ENCODE measurements at regions not wholly inside any gene's neighbourhood (a gene's known extent, or its start where the extent isn't known, plus 50 kb on each side); places are given as distances from the start of the nearest gene placed in this dataset.

GRCh38 chr12:28104316-28104715 lies 85.9 kb upstream of the CCDC91 start:
- TF ChIP-seq, protein P1, sequence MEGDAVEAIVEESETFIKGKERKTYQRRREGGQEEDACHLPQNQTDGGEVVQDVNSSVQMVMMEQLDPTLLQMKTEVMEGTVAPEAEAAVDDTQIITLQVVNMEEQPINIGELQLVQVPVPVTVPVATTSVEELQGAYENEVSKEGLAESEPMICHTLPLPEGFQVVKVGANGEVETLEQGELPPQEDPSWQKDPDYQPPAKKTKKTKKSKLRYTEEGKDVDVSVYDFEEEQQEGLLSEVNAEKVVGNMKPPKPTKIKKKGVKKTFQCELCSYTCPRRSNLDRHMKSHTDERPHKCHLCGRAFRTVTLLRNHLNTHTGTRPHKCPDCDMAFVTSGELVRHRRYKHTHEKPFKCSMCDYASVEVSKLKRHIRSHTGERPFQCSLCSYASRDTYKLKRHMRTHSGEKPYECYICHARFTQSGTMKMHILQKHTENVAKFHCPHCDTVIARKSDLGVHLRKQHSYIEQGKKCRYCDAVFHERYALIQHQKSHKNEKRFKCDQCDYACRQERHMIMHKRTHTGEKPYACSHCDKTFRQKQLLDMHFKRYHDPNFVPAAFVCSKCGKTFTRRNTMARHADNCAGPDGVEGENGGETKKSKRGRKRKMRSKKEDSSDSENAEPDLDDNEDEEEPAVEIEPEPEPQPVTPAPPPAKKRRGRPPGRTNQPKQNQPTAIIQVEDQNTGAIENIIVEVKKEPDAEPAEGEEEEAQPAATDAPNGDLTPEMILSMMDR (IDR thresholded peaks at IDR 0.05; ENCODE audit: unreplicated experiment in 3 of 3) = no peak
- Mint-ChIP-seq H3K4me1 (peaks cover 14% of the 10 kb centered on the region), H3K27ac (peak overlapping the region; percentile 70 to 89 (median 83)), H3K4me3 (no peak overlapping the region), H3K36me3 (ENCODE audit: low read depth) (no peaks in the 10 kb centered on the region), H3K27me3 (ENCODE audit: low read depth) (no peaks in the 10 kb centered on the region), H3K9me3 (no peaks in the 10 kb centered on the region)

GRCh38 chr12:28104903-28105864 lies 85.1 kb upstream of the CCDC91 start:
- H3K4me1 Mint-ChIP-seq = peaks cover 16% of the 10 kb centered on the region
- peak overlapping the region; percentile 70 to 89 (median 83) for H3K27ac Mint-ChIP-seq
- H3K9me3 Mint-ChIP-seq = peaks cover under 1% of the 10 kb centered on the region
- no peaks in the 10 kb centered on the region for H3K36me3 Mint-ChIP-seq (ENCODE audit: low read depth)
- H3K4me3 Mint-ChIP-seq = no peak overlapping the region
- no peaks in the 10 kb centered on the region for H3K27me3 Mint-ChIP-seq (ENCODE audit: low read depth)
- TF ChIP-seq, protein P1 (IDR thresholded peaks at IDR 0.05; ENCODE audit: unreplicated experiment in 3 of 3) = no peak

- Mint-ChIP-seq H3K4me3 (no peak overlapping the region), H3K36me3 (ENCODE audit: low read depth) (no peaks in the 10 kb centered on the region)
Observed at GRCh38 chr12:28107679-28108078, 82.6 kb upstream of the CCDC91 start.

GRCh38 chr12:28108599-28108998 lies 81.7 kb upstream of the CCDC91 start:
- H3K4me1 Mint-ChIP-seq = peaks cover 16% of the 10 kb centered on the region
- no peak overlapping the region for H3K4me3 Mint-ChIP-seq
- TF ChIP-seq, protein P1 (IDR thresholded peaks at IDR 0.05; ENCODE audit: unreplicated experiment in 3 of 3) = no peak
- H3K27ac Mint-ChIP-seq = peak overlapping the region in 1 of 3 experiments; percentile 11
- H3K36me3 Mint-ChIP-seq (ENCODE audit: low read depth) = no peaks in the 10 kb centered on the region
- H3K9me3 Mint-ChIP-seq = peaks cover 5% of the 10 kb centered on the region
- H3K27me3 Mint-ChIP-seq (ENCODE audit: low read depth) = no peaks in the 10 kb centered on the region

More at GRCh38 chr12:28107679-28108078, 82.6 kb upstream of the CCDC91 start:
- TF ChIP-seq, protein P1 (IDR thresholded peaks at IDR 0.05; ENCODE audit: unreplicated experiment in 3 of 3) = no peak
- H3K4me1 Mint-ChIP-seq = peaks cover 16% of the 10 kb centered on the region
- H3K27me3 Mint-ChIP-seq (ENCODE audit: low read depth) = no peaks in the 10 kb centered on the region
- peaks cover 5% of the 10 kb centered on the region for H3K9me3 Mint-ChIP-seq
- no peak overlapping the region for H3K27ac Mint-ChIP-seq

DNA sequence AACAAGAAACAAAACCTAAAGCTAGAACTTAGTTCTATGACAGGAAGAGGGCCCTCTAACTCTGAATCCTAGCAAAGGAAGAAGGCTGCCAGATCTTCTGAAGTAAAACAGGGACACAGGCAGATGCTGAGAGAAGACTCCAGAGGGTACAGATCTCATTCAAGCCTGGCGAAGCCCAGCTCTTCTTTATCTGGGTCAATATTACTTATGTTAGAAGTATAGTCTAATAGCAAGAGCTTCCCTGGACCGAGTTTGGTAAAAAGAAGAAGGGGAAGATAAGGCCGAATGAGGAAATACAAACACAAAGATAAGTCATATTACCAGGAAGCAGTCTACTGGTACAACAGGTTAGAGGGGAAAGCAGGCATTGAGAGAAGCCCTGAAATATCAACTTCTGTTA lies 79.9 kb upstream of the CCDC91 start:
- no peak overlapping the region for H3K27ac Mint-ChIP-seq
- no peak overlapping the region for H3K4me3 Mint-ChIP-seq
- H3K27me3 Mint-ChIP-seq (ENCODE audit: low read depth) = no peaks in the 10 kb centered on the region
- H3K4me1 Mint-ChIP-seq = peaks cover 5% of the 10 kb centered on the region
- peaks cover 5% of the 10 kb centered on the region for H3K9me3 Mint-ChIP-seq
- TF ChIP-seq, protein P1 (IDR thresholded peaks at IDR 0.05; ENCODE audit: unreplicated experiment in 3 of 3) = no peak
- H3K36me3 Mint-ChIP-seq (ENCODE audit: low read depth) = no peaks in the 10 kb centered on the region

Measured in nephron (organoid).